K562 (cell line): ENCODE measurements at regions not wholly inside any gene's neighbourhood (a gene's known extent, or its start where the extent isn't known, plus 50 kb on each side); places are given as distances from the start of the nearest gene placed in this dataset.

Experiments
- ARHGAP35 ChIP-seq: fragments of 450-650 bp; IDR thresholded peaks from 2 replicates; pipeline ENCODE4 v1.6.1; 2018; ENCODE audit not compliant: partially characterized antibody
- BACH1 ChIP-seq: fragments of 200-800 bp; sonication (Bioruptor generic); IDR thresholded peaks from 2 replicates; pipeline ENCODE4 v1.6.1; 2016; ENCODE audit warnings: missing genetic modification characterization, missing compliant biosample characterization
- CTCF ChIP-seq, 3 experiments: IDR thresholded peaks in 2 of 3; conservative IDR thresholded peaks in 1 of 3; 2 replicates each; pipeline ENCODE4 v1.5.1; 2011 to 2012; ENCODE audit warnings: low read length in 3 of 3, mild to moderate bottlenecking in 3 of 3, control low read depth in 2 of 3, improper control_type of control experiment in 1 of 3, inconsistent platforms in 1 of 3, low read depth in 1 of 3, mixed read lengths in 1 of 3, moderate library complexity in 1 of 3; ENCODE audit not compliant: insufficient read depth in 2 of 3
- MAX ChIP-seq: sonication (generic); formaldehyde crosslinking; IDR thresholded peaks from 2 replicates; pipeline ENCODE4 v1.9.0; 2022; ENCODE audit warnings: mild to moderate bottlenecking, missing genetic modification reagents
- POLR2A ChIP-seq: fragments of 450-650 bp; conservative IDR thresholded peaks from 2 replicates; pipeline ENCODE4 v1.6.1; 2016
- ZBTB5 ChIP-seq: fragments of 450-650 bp; IDR thresholded peaks from 2 replicates; pipeline ENCODE4 v1.6.1; 2017; ENCODE audit warnings: antibody characterized with exemption
- TF ChIP-seq, protein P1 (sequence below): sonication (generic); formaldehyde crosslinking; IDR thresholded peaks from 2 replicates; pipeline ENCODE4 v1.8.1; 2023; ENCODE audit warnings: mild to moderate bottlenecking, missing genetic modification reagents

GRCh38 chr13:111017755-111018459, 97.2 kb upstream of the ARHGEF7 start:
- TF ChIP-seq BACH1 (tag): no peak
- no peak for TF ChIP-seq ZBTB5
- TF ChIP-seq, protein P1, sequence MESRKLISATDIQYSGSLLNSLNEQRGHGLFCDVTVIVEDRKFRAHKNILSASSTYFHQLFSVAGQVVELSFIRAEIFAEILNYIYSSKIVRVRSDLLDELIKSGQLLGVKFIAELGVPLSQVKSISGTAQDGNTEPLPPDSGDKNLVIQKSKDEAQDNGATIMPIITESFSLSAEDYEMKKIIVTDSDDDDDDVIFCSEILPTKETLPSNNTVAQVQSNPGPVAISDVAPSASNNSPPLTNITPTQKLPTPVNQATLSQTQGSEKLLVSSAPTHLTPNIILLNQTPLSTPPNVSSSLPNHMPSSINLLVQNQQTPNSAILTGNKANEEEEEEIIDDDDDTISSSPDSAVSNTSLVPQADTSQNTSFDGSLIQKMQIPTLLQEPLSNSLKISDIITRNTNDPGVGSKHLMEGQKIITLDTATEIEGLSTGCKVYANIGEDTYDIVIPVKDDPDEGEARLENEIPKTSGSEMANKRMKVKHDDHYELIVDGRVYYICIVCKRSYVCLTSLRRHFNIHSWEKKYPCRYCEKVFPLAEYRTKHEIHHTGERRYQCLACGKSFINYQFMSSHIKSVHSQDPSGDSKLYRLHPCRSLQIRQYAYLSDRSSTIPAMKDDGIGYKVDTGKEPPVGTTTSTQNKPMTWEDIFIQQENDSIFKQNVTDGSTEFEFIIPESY (CRISPR knock-in tag): no peak
- TF ChIP-seq MAX: no peak
- no peak for TF ChIP-seq POLR2A
- TF ChIP-seq CTCF (IDR thresholded peaks at IDR 0.05 in 2 of 3, conservative IDR thresholded peaks at IDR 0.05 in 1 of 3; ENCODE audit: insufficient read depth in 2 of 3, low read depth in 1 of 3, low read length in 3 of 3): no peak
- no peak for TF ChIP-seq ARHGAP35
